ENCODE measurements at regions not wholly inside any gene's neighbourhood (a gene's known extent, or its start where the extent isn't known, plus 50 kb on each side); places are given as distances from the start of the nearest gene placed in this dataset.

GRCh38 chr4:32745351-32745750, 2025.2 kb downstream of the PCDH7 start:
- POLR2A ChIA-PET, result no interaction called here
- DNase-seq (ENCODE audit: low read depth, low spot score), result no peak

GRCh38 chr4:32748061-32748460, 2027.9 kb downstream of the PCDH7 start:
- DNase-seq (ENCODE audit: low read depth, low spot score), result no peak
- CTCF ChIA-PET, result no interaction called here
- H3K4me3 ChIP-seq (ENCODE audit: low read depth, low read length), result no peak overlapping the region
- no peak for TF ChIP-seq CTCF (IDR thresholded peaks at IDR 0.05; ENCODE audit: insufficient read depth, low read length, missing control alignments)
- POLR2A ChIA-PET, result no interaction called here

More at GRCh38 chr4:32745351-32745750, 2025.2 kb downstream of the PCDH7 start:
- no peak for TF ChIP-seq CTCF (IDR thresholded peaks at IDR 0.05; ENCODE audit: insufficient read depth, low read length, missing control alignments)
- H3K4me3 ChIP-seq (ENCODE audit: low read depth, low read length), result no peak overlapping the region
- CTCF ChIA-PET, result no interaction called here

- H3K4me3 ChIP-seq (ENCODE audit: low read depth, low read length), result no peak overlapping the region
- ChIA-PET POLR2A (no interaction called here), CTCF (no interaction called here)
- DNase-seq (ENCODE audit: low read depth, low spot score), result no peak
- TF ChIP-seq CTCF (IDR thresholded peaks at IDR 0.05; ENCODE audit: insufficient read depth, low read length, missing control alignments), result no peak
Observed at GRCh38 chr4:32748498-32748897, 2028.3 kb downstream of the PCDH7 start.

GRCh38 chr4:32752962-32753361, 2032.8 kb downstream of the PCDH7 start:
- no peak for TF ChIP-seq CTCF (IDR thresholded peaks at IDR 0.05; ENCODE audit: insufficient read depth, low read length, missing control alignments)
- ChIA-PET CTCF (no interaction called here), POLR2A (no interaction called here)
- no peak for DNase-seq (ENCODE audit: low read depth, low spot score)
- H3K4me3 ChIP-seq (ENCODE audit: low read depth, low read length), result no peak overlapping the region

- POLR2A ChIA-PET, result no interaction called here
- CTCF ChIA-PET, result no interaction called here
- no peak for DNase-seq (ENCODE audit: low read depth, low spot score)
Observed at GRCh38 chr4:32768664-32769389, 2048.7 kb downstream of the PCDH7 start.

GRCh38 chr4:32771491-32771890, 2051.3 kb downstream of the PCDH7 start:
- ChIA-PET CTCF (no interaction called here), POLR2A (no interaction called here)
- DNase-seq (ENCODE audit: low read depth, low spot score), result no peak
- no peak for TF ChIP-seq CTCF (IDR thresholded peaks at IDR 0.05; ENCODE audit: insufficient read depth, low read length, missing control alignments)
- no peak overlapping the region for H3K4me3 ChIP-seq (ENCODE audit: low read depth, low read length)

More at GRCh38 chr4:32768664-32769389, 2048.7 kb downstream of the PCDH7 start:
- H3K4me3 ChIP-seq (ENCODE audit: low read depth, low read length), result no peak overlapping the region
- no peak for TF ChIP-seq CTCF (IDR thresholded peaks at IDR 0.05; ENCODE audit: insufficient read depth, low read length, missing control alignments)
